NT2/D1 (cell line): ENCODE measurements at regions not wholly inside any gene's neighbourhood (a gene's known extent, or its start where the extent isn't known, plus 50 kb on each side); places are given as distances from the start of the nearest gene placed in this dataset.

Source experiments
- SUZ12 ChIP-seq: IDR thresholded peaks from 2 replicates; pipeline ENCODE4 v1.6.1; 2011; ENCODE audit not compliant: insufficient read length, insufficient read depth; ENCODE audit errors: extremely low read depth
- ZNF274 ChIP-seq: IDR thresholded peaks from 2 replicates; pipeline ENCODE4 v1.6.1; 2011; ENCODE audit warnings: mild to moderate bottlenecking, low read depth, low read length

GRCh38 chr2:216911008-216911407, 51.1 kb upstream of the TNP1 start:
- TF ChIP-seq SUZ12 (no peak), ZNF274 (no peak)
